ENCODE measurements at regions not wholly inside any gene's neighbourhood (a gene's known extent, or its start where the extent isn't known, plus 50 kb on each side); places are given as distances from the start of the nearest gene placed in this dataset.

GRCh38 chr5:61754792-61755191 is 422.7 kb downstream of the ZSWIM6 start:
- no peak overlapping the region for H3K27ac Mint-ChIP-seq
- Histone ChIP-seq H3K9me3 (ENCODE audit: control insufficient read depth, low read length) (no peaks in the 10 kb centered on the region), H3K9ac (ENCODE audit: extremely low read depth, low read length, poor library complexity, severe bottlenecking) (no peak overlapping the region), H3K27me3 (ENCODE audit: control insufficient read depth, insufficient read depth, low read length, poor library complexity, severe bottlenecking) (no peaks in the 10 kb centered on the region), H3K27ac (ENCODE audit: low read depth, low read length) (no peak overlapping the region), H3K4me1 (ENCODE audit: control insufficient read depth, insufficient read depth, low read length) (no peaks in the 10 kb centered on the region), H3K4me3 (ENCODE audit: low read length) (no peak overlapping the region), H3K36me3 (ENCODE audit: control insufficient read depth, insufficient read depth, low read length) (no peaks in the 10 kb centered on the region)
- DNase-seq, result no peak
- peaks cover 2% of the 10 kb centered on the region for H3K9me3 Mint-ChIP-seq
- H3K4me1 Mint-ChIP-seq, result no peaks in the 10 kb centered on the region
- H3K4me3 Mint-ChIP-seq, result no peak overlapping the region
- 63 to 83% methylated on average over 1 of the region's 1 CpG for WGBS, 2 experiments (ENCODE audit: insufficient coverage in 1 of 2, insufficient read length in 1 of 2)
- no peak for TF ChIP-seq CTCF (conservative IDR thresholded peaks at IDR 0.05)
- H3K27me3 Mint-ChIP-seq (ENCODE audit: insufficient read depth), result no peaks in the 10 kb centered on the region
- H3K36me3 Mint-ChIP-seq (ENCODE audit: low read depth), result no peaks in the 10 kb centered on the region

DNA sequence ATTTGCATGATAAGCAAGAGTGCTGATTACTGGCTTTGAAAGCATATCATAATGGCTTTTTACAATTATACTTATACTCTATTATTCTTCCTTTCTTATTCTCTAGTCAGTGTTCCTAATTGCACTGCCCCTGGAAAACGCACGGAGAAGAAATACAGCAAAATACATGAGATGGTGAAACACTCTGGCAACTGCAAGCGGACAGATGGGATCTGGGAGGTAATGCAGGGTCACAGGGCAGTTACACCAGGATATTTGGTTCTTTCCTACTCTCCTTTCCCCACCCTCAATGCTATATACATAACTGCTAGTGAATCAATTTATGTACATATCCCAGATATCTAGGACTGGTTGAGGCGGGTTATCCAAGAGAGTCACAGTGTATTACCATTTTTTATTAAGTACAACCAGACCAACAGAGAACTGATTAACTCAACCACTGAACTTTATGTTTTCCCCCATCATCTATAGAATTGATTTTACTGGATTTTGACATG is 423.7 kb downstream of the ZSWIM6 start:
- Histone ChIP-seq H3K36me3 (ENCODE audit: control insufficient read depth, insufficient read depth, low read length) (no peaks in the 10 kb centered on the region), H3K4me1 (ENCODE audit: control insufficient read depth, insufficient read depth, low read length) (no peaks in the 10 kb centered on the region), H3K27me3 (ENCODE audit: control insufficient read depth, insufficient read depth, low read length, poor library complexity, severe bottlenecking) (no peaks in the 10 kb centered on the region), H3K9me3 (ENCODE audit: control insufficient read depth, low read length) (no peaks in the 10 kb centered on the region), H3K4me3 (ENCODE audit: low read length) (no peak overlapping the region), H3K9ac (ENCODE audit: extremely low read depth, low read length, poor library complexity, severe bottlenecking) (no peak overlapping the region), H3K27ac (ENCODE audit: low read depth, low read length) (no peak overlapping the region)
- H3K4me1 Mint-ChIP-seq, result no peaks in the 10 kb centered on the region
- H3K4me3 Mint-ChIP-seq, result no peak overlapping the region
- peaks cover 6% of the 10 kb centered on the region for H3K9me3 Mint-ChIP-seq
- WGBS, 2 experiments (ENCODE audit: insufficient coverage in 1 of 2, insufficient read length in 1 of 2), result 88 to 90% methylated on average over 1 to 4 of the region's 4 CpGs
- no peak overlapping the region for H3K27ac Mint-ChIP-seq
- no peak for TF ChIP-seq CTCF (conservative IDR thresholded peaks at IDR 0.05)
- H3K36me3 Mint-ChIP-seq (ENCODE audit: low read depth), result no peaks in the 10 kb centered on the region
- no peak for DNase-seq
- no peaks in the 10 kb centered on the region for H3K27me3 Mint-ChIP-seq (ENCODE audit: insufficient read depth)

DNA sequence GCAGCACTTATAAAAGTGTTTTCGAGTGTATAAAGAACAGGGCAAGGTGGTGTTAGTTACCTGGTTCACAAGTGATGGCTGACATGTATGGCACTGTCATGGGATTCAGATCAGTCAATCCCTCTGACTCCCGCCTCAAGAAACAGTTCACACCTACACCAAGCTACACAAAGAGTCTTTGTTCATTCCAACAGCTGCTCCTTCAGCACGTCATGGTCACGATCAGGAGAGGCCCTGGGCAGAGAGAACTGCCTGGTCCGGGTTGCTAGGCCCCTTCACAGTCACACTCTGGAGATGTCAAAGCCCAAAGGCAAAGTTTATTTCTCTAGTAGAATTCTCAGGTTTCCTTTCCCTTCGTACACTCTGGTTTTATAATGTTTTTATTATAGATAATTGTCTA is 426.7 kb downstream of the ZSWIM6 start:
- H3K36me3 ChIP-seq (ENCODE audit: control insufficient read depth, insufficient read depth, low read length), result no peaks in the 10 kb centered on the region
- Mint-ChIP-seq H3K4me3 (no peak overlapping the region), H3K4me1 (no peaks in the 10 kb centered on the region), H3K36me3 (ENCODE audit: low read depth) (no peaks in the 10 kb centered on the region), H3K27me3 (ENCODE audit: insufficient read depth) (no peaks in the 10 kb centered on the region), H3K27ac (no peak overlapping the region), H3K9me3 (peaks cover 27% of the 10 kb centered on the region)
- H3K4me3 ChIP-seq (ENCODE audit: low read length), result no peak overlapping the region
- no peak for DNase-seq
- 88 to 95% methylated on average over 5 of the region's 6 CpGs for WGBS, 2 experiments (ENCODE audit: insufficient coverage in 1 of 2, insufficient read length in 1 of 2)
- no peak overlapping the region for H3K27ac ChIP-seq (ENCODE audit: low read depth, low read length)
- H3K4me1 ChIP-seq (ENCODE audit: control insufficient read depth, insufficient read depth, low read length), result no peaks in the 10 kb centered on the region
- TF ChIP-seq CTCF (conservative IDR thresholded peaks at IDR 0.05), result no peak
- peaks cover 14% of the 10 kb centered on the region for H3K9me3 ChIP-seq (ENCODE audit: control insufficient read depth, low read length)
- no peak overlapping the region for H3K9ac ChIP-seq (ENCODE audit: extremely low read depth, low read length, poor library complexity, severe bottlenecking)
- H3K27me3 ChIP-seq (ENCODE audit: control insufficient read depth, insufficient read depth, low read length, poor library complexity, severe bottlenecking), result no peaks in the 10 kb centered on the region
